Lung (tissue), 11 donors: ENCODE measurements at regions not wholly inside any gene's neighbourhood (a gene's known extent, or its start where the extent isn't known, plus 50 kb on each side); places are given as distances from the start of the nearest gene placed in this dataset.

Experiments used
- ATAC-seq: fragments of 200-7000 bp; cut with Tn5 transposase; one replicate; pipeline ENCODE4 v1.9.1; 2020; ENCODE audit warnings: moderate number of reproducible peaks; ENCODE audit not compliant: insufficient read depth, low FRiP score
- DNase-seq, 3 donors: peaks; one replicate each; pipeline ENCODE4 v3.0.0-alpha.2; 2013 to 2017
- H3K27ac ChIP-seq, 2 donors: one replicate each; pipeline ENCODE4 v1.5.1; 2013; ENCODE audit warnings: mild to moderate bottlenecking in 2 of 2, moderate library complexity in 2 of 2, control low read depth in 1 of 2, inconsistent platforms in 1 of 2, low read depth in 1 of 2, low read length in 1 of 2
- H3K27me3 ChIP-seq, 3 donors: one replicate each; pipeline ENCODE4 v1.5.1; 2013; ENCODE audit warnings: low read length in 2 of 3; ENCODE audit not compliant: control insufficient read depth in 3 of 3, insufficient read depth in 3 of 3
- H3K36me3 ChIP-seq, 4 donors: one replicate each; pipeline ENCODE4 v1.5.1; 2013; ENCODE audit warnings: low read length in 4 of 4, mild to moderate bottlenecking in 1 of 4, moderate library complexity in 1 of 4; ENCODE audit not compliant: control insufficient read depth in 4 of 4, insufficient read depth in 4 of 4
- H3K4me1 ChIP-seq, 5 donors: one replicate each; pipeline ENCODE4 v1.5.1; 2013; ENCODE audit warnings: low read length in 5 of 5, mild to moderate bottlenecking in 2 of 5, moderate library complexity in 1 of 5; ENCODE audit not compliant: control insufficient read depth in 5 of 5, insufficient read depth in 5 of 5
- H3K4me3 ChIP-seq: one replicate; pipeline ENCODE4 v1.5.1; 2013; ENCODE audit warnings: mild to moderate bottlenecking, control low read depth, moderate library complexity
- H3K9ac ChIP-seq, 2 donors: one replicate each; pipeline ENCODE4 v1.5.1; 2013; ENCODE audit warnings: low read length in 2 of 2, control low read depth in 1 of 2; ENCODE audit not compliant: insufficient read depth in 1 of 2
- H3K9me3 ChIP-seq, 4 donors: one replicate each; pipeline ENCODE4 v1.5.1; 2013; ENCODE audit warnings: low read length in 3 of 4, mild to moderate bottlenecking in 1 of 4, moderate library complexity in 1 of 4; ENCODE audit not compliant: control insufficient read depth in 4 of 4, insufficient read depth in 3 of 4
- CTCF ChIP-seq: IDR thresholded peaks from 2 replicates; pipeline ENCODE4 v1.5.1; 2012; ENCODE audit warnings: mild to moderate bottlenecking; ENCODE audit errors: control extremely low read depth, extremely low read depth
- WGBS, 2 donors: extraction: QIAGEN DNeasy Blood & Tissue Kit; methylation state at CpG; one replicate each; pipeline ENCODE4 v1.1.7; 2013; 5-methylcytosine and 5-hydroxymethylcytosine counted together
- donor health status: control.
- donor health status: control.
- donor health status: Bipolar disorder and iron deficiency.
- donor health status: healthy.
- donor health status: DM: yes; HTN: yes; CAD: no.

GRCh38 chr1:106681939-106682522 lies 374.4 kb upstream of the PRMT6 start:
- no peak overlapping the region for H3K27ac ChIP-seq
- H3K27me3 ChIP-seq: no peaks in the 10 kb centered on the region
- no peak for DNase-seq
- no peak overlapping the region for H3K9ac ChIP-seq
- no peaks in the 10 kb centered on the region for H3K36me3 ChIP-seq
- no peak overlapping the region for H3K4me3 ChIP-seq
- H3K9me3 ChIP-seq: no peaks in the 10 kb centered on the region
- H3K4me1 ChIP-seq: peaks cover 0 to 22% (median 0%) of the 10 kb centered on the region in 5 donors
- 84 to 87% methylated on average over 3 of the region's 3 CpGs for WGBS, 2 donors
- no peak for ATAC-seq
- TF ChIP-seq CTCF: no peak

- DNase-seq (peak in 1 of 3 donors; percentile 9), ATAC-seq (no peak)
- H3K27me3 ChIP-seq: no peaks in the 10 kb centered on the region
- no peak overlapping the region for H3K27ac ChIP-seq
- H3K9ac ChIP-seq: no peak overlapping the region
- H3K9me3 ChIP-seq: no peaks in the 10 kb centered on the region
- no peak for TF ChIP-seq CTCF
- H3K36me3 ChIP-seq: no peaks in the 10 kb centered on the region
- no peaks in the 10 kb centered on the region for H3K4me1 ChIP-seq
- H3K4me3 ChIP-seq: no peak overlapping the region
- 56 to 74% methylated on average over 3 of the region's 3 CpGs for WGBS, 2 donors
Observed at GRCh38 chr1:106688446-106688845, 368.0 kb upstream of the PRMT6 start.

- DNase-seq (no peak), ATAC-seq (no peak)
Observed at GRCh38 chr1:106698660-106699059, 357.8 kb upstream of the PRMT6 start.

More at GRCh38 chr1:106698660-106699059, 357.8 kb upstream of the PRMT6 start:
- no peaks in the 10 kb centered on the region for H3K4me1 ChIP-seq
- no peak for TF ChIP-seq CTCF
- H3K4me3 ChIP-seq: no peak overlapping the region
- H3K36me3 ChIP-seq: no peaks in the 10 kb centered on the region
- H3K9ac ChIP-seq: no peak overlapping the region
- H3K27ac ChIP-seq: no peak overlapping the region
- H3K27me3 ChIP-seq: no peaks in the 10 kb centered on the region
- no peaks in the 10 kb centered on the region for H3K9me3 ChIP-seq
